DMS 273 (cell line): ENCODE measurements at regions not wholly inside any gene's neighbourhood (a gene's known extent, or its start where the extent isn't known, plus 50 kb on each side); places are given as distances from the start of the nearest gene placed in this dataset.

Experiments used
- DNase-seq: peaks from one replicate; lab custom pipeline; 2025; ENCODE audit not compliant: unreplicated experiment; lab: John Stamatoyannopoulos, UW

GRCh38 chr21:35938446-35938845, 121.9 kb downstream of the SETD4 start:
- no peak for DNase-seq

DNA sequence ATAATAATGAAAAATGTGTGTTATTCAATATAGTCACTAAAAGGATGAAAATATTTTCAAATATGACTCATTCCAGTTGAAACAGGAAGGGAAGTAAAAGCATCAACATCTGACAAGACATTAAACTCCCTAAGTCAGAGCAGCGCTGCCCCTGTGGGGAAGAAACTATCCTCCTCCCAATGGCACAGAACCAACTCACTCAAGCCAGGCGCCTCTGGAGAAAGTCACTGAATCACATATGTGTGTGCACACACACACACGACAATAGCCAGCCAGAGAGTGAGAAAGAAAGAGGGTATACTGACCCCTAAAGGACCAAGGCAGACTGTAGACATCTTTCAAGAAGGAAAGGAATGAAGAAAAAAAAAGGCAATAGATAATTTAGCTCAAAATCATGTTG, 126.9 kb downstream of the SETD4 start:
- no peak for DNase-seq

- peak; percentile 3 for DNase-seq
These were observed 128.0 kb downstream of the SETD4 start for GRCh38 chr21:35932232-35932911.

DNA sequence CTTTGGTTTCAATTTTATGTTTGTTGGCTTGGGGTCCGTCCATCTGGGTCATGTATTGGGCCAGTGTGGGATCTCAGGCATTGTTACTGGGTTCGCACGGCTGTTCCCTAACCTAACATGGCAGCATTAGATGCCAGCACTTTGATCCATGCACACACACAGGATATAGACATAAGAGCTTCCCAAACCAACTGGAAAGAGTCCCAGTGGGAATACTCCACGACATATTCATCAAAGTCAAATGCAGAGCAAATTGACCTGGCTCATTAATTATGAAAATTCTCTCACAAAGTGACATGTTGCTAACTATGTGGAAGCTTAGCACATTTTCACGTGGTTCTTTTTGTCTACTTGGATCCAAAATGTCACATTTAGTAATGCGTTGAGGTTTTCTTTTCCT, 130.4 kb downstream of the SETD4 start:
- DNase-seq: no peak

- peak; percentile 27 for DNase-seq
These were observed 133.1 kb downstream of the SETD4 start for GRCh38 chr21:35927262-35927661.

GRCh38 chr21:35926003-35926740, 134.2 kb downstream of the SETD4 start:
- DNase-seq: no peak

GRCh38 chr21:35925497-35925896, 134.8 kb downstream of the SETD4 start:
- DNase-seq: peak; percentile 4

DNA sequence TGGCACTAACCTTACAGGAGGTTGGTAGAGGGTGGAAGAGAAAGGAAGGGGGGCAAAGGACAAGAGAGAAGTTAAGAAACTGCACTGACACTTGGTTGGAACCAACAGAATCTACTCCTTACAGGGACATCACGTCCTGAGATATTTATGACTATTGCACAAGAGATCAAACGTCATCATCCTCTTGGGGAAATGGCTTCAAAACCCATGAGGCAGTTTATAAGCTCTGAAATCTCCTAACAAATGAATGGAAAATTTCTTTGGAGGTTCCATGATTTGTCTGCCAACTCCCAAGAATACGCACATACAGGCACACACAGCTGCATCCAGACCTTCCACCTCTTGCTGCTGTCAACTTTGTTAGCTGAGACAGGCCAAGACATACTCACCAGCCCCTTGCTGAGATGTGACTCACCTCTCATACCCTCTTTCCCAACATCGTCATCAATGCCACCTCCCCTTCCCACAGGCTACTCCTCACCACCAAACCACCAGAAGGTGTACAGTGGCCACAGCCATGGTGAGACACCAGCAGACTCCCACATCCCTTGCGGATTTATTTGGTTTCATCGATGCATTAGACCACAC, 135.5 kb downstream of the SETD4 start:
- no peak for DNase-seq

GRCh38 chr21:35923971-35924370, 136.4 kb downstream of the SETD4 start:
- DNase-seq: no peak

- no peak for DNase-seq
These were observed 137.7 kb downstream of the SETD4 start for GRCh38 chr21:35922618-35923017.

DNA sequence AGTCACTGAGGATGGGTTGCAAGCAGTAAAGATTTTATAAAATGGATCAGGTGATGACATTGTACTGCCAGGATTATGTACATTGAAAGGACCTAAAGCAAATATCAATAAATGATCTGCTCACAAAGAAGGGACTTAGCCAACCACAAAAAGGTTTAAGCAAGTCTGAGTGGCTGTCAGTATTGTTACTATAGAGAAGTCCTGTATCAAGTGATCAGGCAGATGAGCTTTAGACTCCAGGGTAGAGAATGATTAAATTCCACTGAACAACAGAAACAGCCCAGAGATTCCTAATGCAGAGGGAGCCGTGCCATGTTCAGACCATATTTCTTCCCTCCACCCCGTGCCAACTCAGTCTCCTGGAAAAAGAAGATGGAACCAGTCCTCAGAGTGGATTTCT, 138.9 kb downstream of the SETD4 start:
- no peak for DNase-seq

DNA sequence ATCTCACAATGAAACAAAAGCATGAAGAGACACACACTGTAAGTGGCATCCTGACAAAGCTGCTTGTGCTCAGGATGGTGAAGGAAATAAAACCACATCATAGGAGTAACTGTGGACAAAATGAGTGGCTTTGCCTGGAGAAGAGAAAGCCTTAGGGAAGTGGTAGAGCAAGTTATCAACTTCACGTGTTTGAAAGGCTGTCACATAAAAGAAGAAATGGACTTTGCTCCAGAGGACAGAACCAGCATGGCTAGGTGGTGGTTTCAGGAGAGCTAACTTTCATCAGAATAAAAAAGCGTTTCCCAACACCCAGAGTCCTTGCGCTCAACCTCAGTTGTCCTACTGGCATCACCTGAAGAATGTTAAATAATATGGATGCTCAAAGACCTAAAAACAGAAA, 139.9 kb downstream of the SETD4 start:
- DNase-seq: no peak

DNA sequence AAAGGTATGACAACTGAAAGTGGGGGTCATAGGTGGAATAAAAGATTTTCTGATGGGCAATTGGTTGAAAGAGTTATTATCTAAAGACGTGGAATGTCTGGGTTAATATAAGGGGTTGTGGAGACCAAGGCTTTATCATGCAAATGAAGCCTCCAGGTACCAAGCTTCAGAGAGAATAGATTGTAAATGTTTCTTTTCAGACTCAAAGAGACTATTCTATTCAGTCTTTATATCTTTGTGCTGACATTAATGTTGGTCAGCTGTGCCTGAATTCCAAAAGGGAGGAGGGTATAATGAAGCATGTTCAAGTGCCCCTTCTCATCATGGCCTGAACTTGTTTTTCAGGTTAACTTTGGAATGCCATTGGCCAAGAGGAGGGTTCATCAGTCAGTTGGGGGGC, 145.3 kb downstream of the SETD4 start:
- DNase-seq: no peak

DNA sequence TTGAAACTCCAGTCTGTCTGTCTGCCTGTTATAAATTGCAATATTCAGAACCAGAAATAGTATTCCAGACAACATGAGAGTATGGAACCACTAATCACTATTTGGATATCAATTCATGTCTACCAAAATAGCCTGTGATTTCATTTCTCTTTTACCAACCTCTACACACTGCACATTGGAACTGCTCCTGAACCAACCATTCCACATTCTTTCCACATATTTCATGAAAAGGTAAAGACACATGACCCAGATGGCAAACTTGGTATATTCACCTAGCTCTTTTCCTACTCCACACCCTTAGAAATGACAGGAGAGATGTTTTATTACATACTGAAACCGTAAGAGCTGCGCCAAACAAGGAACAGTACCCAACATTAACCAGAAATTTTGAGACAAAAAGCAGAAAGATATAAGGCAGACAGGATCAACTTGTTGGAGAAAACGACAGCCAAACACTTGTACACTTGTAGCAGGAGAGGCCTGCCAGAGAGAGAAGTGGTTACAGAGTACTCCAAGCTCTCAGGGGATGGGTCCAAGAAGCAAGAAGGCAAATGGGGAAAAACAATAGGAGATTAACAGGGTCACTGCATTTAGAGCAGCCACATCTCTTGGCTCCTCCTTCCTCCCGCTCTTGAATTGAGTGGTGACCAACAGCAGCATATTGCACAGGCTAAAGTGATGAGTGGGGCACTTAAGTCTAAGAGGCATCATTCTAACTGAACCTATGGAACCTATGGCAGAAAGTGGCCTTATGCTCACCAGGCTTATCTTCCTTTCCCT, 148.7 kb downstream of the SETD4 start:
- no peak for DNase-seq

DNA sequence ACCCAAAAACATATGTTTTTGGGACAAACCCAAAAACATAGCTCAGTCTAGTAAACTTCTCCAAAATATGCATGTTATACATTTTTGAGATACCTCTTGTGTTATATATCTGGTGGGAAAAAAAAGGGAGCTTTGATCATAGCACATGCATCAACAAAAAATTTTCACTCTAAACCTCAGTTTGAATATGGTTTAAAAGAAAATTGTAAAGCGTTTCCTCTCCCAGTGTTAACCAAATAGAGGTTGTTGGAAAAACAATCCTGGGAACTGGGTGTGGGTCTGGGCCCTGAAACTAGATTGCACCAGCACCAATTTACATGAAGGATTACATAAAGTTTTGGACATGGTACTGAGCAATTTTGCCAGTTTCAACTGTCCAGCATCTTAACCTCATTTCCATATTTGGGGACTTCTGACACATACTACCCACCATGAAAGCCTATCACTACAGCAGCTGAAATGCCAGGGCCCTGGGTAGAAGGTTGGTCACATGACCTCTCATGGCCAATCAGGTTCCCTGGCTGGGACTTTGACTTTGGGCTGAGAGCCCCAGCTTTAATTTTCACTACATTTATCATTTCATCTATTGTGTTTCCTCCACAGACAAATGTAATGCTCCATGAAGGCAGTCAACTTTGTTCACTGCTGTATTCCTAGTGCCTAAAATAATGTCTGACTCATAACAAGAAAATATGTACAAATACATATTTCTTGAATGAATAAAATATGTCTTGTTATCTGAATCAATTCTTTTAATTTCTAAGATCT, 150.7 kb downstream of the SETD4 start:
- no peak for DNase-seq

DNA sequence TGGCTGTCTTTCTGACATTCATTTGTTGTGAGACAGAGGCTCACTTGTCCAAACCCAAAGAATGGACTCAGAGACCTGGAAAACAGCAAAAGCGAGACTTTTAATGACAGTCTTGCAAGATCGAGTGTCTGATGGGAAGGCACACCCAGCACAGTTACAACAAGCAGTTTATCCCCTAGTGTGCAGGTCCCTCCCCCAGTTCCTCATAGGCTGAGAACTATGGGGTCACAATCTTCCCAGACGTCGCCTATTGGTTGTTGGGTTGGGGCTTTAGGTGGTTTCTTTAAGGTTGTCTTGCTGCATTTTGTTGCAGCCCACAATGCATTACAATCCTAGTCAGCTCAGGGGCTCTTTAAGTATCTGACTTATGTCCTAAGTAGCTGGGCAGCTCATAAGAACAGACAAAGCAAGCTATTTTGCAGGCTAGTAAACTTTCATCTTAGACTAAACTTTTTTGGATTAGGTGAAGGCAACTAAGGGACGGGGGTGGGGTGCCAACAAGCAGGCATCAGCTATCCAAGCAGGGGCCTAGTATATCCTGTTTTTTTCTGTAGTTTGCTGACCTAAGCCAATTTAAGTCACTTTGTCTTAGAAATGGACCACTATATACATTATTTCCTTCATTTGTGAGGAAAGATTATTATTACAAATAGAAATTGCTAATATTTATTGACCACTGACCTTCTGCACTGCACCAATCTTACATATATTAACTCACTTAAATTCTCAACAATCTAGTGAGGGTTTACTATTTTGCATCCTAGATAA, 151.8 kb downstream of the SETD4 start:
- no peak for DNase-seq

DNA sequence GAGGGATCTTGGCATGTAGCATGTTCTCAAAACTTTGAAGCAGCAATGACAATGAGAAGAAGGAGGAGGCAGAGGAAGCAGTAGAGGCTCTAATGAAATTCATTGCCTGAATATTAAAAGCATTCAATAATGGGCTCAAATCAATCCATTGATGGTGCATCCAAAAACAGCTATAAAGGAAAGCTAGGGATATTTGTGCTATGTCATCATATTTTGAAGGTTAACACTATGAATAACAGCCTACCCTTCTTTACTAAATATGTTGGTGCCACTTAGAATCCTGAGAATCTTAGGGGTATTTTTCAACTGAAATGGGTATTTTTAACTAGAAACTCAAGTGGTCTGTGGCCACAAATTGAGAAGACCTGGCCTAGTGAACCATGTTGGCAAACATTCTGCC, 153.7 kb downstream of the SETD4 start:
- no peak for DNase-seq

DNA sequence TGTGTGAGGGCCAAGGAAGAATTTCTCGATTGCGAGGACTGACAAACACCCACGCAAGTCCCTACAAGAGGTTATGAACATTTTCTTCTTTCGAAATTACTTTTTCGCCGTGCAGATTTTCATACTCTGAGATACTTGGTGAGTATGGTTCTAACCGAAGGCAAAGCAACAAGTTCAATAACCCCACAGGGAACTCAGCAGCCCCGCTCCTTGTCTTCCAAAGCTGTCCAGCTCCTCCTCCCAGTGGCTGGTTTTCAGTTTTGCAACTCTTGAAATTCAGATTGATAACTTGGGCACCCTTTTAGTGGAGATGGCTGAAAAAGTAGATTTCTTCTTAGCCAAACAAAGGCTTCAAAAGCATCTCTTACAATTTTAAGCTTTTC, 154.4 kb downstream of the SETD4 start:
- no peak for DNase-seq

DNA sequence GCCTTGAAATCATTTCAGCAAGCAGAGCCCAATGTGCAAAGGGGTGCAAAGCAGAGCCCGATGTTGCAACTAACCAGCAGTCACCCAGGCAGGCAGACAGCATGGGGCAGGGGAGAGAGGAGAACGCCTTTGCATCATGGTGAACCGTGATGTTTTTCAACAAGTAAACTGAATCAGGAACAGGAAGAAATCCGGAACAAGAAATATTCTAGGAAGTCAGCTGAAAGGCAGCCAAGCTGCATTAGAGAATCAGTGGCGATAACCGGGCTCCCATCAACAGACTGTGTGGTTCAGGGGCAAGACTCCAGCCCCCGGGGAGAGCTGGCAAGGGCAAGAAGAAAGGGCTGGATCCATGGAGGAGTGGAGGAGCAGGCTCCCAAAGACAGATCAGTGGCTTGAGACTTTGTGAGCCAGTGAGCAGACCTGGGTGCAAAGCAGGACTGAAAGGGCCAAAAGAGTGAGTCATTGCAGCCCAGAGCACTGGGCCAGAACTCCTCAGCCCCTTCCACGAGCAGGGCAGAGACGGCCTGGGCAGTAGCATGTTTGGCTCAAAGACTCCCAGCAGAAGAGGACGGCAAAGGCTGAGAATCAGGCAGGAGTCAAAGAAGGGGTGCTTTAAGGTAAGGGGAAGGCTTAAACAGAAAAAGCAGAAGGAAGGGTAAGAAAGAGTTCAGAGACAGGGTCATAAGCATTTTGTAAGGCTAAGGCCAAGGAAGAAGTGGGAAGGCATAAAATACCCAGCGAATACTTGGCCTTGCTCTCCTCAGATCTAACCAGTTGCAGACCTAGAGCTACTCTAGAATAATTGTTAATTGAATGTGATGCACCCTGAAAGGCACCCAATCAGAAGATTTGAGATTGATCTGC, 155.0 kb downstream of the SETD4 start:
- no peak for DNase-seq
